ENCODE measurements at regions not wholly inside any gene's neighbourhood (a gene's known extent, or its start where the extent isn't known, plus 50 kb on each side); places are given as distances from the start of the nearest gene placed in this dataset.

DNA sequence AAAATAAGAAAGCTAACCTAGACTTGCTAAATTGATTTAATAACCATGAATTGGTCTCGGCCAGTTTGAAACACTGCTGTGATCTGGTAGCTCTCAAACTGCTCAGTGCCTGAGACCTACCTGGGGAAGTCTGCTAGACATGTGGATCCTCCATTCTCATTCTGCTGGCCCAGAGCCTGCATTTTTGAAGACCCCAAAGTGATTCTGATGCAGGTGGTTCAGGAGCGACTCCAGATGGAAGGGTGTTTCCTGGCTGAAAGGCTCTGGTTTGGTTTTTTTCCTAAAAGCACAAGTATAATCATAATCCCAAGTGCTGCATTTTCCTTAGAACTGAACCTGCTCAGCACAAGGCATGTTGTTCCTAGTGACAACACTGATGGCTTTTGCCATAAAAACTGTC lies 159.5 kb downstream of the ZNF664 start (continued):
- TF ChIP-seq CEBPB (IDR thresholded peaks at IDR 0.05; ENCODE audit: low read depth) (no peak), JUND (IDR thresholded peaks at IDR 0.05) (no peak)

DNA sequence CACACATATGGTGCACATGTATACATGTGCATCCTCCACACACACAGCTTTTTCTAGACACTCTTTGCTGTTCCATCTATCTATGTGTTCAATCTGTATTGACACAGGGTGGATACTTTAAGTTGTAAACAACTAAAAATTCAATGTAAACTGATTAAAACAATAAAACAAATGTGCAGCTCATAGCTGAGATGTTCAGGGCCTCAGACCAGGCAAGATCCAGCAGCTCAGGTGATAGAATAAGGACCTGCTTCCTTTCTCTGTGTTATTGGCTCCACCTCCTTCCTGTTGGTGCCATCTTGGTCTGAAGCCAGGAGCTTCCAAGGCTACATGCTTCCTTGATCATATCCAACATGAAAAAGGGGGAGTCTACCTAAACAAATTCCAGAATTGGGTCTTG lies 158.1 kb upstream of the RFLNA start:
- H3K27ac ChIP-seq (ENCODE audit: low read depth, low read length): no peak overlapping the region
- H3K4me1 ChIP-seq (ENCODE audit: control insufficient read depth in 1 of 2, insufficient read depth in 2 of 2, low read length in 2 of 2): no peaks in the 10 kb centered on the region
- RAD21 ChIA-PET (ENCODE audit: low non-redundant PET in 1 of 2, low total read pairs in 2 of 2, uncharacterized antibody in 2 of 2, unreplicated experiment in 2 of 2): no interaction called here
- no peaks in the 10 kb centered on the region for H3K36me3 ChIP-seq (ENCODE audit: control insufficient read depth in 1 of 2, insufficient read depth in 2 of 2, low read length in 2 of 2)
- no peaks in the 10 kb centered on the region for H3K9me2 ChIP-seq (ENCODE audit: insufficient read depth)
- intact Hi-C loops (cut with micrococcal nuclease): no loop called here
- H3K4me3 ChIP-seq (replicated peaks in 1 of 2; ENCODE audit: low read depth in 1 of 2, low read length in 2 of 2): no peak overlapping the region
- H4K20me1 ChIP-seq (ENCODE audit: insufficient read depth): no peaks in the 10 kb centered on the region
- no peak overlapping the region for H3K9ac ChIP-seq (ENCODE audit: low read length)
- no peak for TF ChIP-seq CBX3 (IDR thresholded peaks at IDR 0.05; ENCODE audit: low read depth)
- TF ChIP-seq EZH2phosphoT487 (IDR thresholded peaks at IDR 0.05; ENCODE audit: borderline replicate concordance): no peak
- no peak for TF ChIP-seq POLR2A (IDR thresholded peaks at IDR 0.05; ENCODE audit: borderline replicate concordance, extremely low read depth, insufficient read depth, insufficient read length)
- no peak for TF ChIP-seq TCF7L2 (IDR thresholded peaks at IDR 0.05; ENCODE audit: borderline replicate concordance, extremely low read depth, insufficient read depth, insufficient read length)
- TF ChIP-seq, protein P1, sequence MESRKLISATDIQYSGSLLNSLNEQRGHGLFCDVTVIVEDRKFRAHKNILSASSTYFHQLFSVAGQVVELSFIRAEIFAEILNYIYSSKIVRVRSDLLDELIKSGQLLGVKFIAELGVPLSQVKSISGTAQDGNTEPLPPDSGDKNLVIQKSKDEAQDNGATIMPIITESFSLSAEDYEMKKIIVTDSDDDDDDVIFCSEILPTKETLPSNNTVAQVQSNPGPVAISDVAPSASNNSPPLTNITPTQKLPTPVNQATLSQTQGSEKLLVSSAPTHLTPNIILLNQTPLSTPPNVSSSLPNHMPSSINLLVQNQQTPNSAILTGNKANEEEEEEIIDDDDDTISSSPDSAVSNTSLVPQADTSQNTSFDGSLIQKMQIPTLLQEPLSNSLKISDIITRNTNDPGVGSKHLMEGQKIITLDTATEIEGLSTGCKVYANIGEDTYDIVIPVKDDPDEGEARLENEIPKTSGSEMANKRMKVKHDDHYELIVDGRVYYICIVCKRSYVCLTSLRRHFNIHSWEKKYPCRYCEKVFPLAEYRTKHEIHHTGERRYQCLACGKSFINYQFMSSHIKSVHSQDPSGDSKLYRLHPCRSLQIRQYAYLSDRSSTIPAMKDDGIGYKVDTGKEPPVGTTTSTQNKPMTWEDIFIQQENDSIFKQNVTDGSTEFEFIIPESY (IDR thresholded peaks at IDR 0.05; ENCODE audit: extremely low read depth, insufficient replicate concordance, low read length): no peak
- no peak for TF ChIP-seq EZH2 (IDR thresholded peaks at IDR 0.05)
- no peak for TF ChIP-seq ZNF274 (IDR thresholded peaks at IDR 0.05; ENCODE audit: low read depth, low read length)
- no peak for TF ChIP-seq POLR2AphosphoS5 (IDR thresholded peaks at IDR 0.05; ENCODE audit: low read depth, low read length)
- TF ChIP-seq RAD21 (IDR thresholded peaks at IDR 0.05; ENCODE audit: low read depth): no peak
- H2AFZ ChIP-seq (ENCODE audit: low read depth, low read length, poor library complexity, severe bottlenecking): no peak overlapping the region
- H3K79me2 ChIP-seq (ENCODE audit: insufficient read depth, low read length): no peaks in the 10 kb centered on the region
- H3K9me3 ChIP-seq (ENCODE audit: control insufficient read depth in 1 of 2, insufficient read depth in 1 of 2, low read depth in 1 of 2, low read length in 2 of 2): peaks cover 0 to 5% of the 10 kb centered on the region in 2 experiments; a peak in 1 of 4 replicates
- CTCF ChIA-PET: no interaction called here
- H3K27me3 ChIP-seq (ENCODE audit: insufficient read depth, low read length): no peaks in the 10 kb centered on the region
- POLR2A ChIA-PET: no interaction called here
- H3K4me2 ChIP-seq (ENCODE audit: low read length): no peak overlapping the region
- no peak for DNase-seq (ENCODE audit: low read depth, low spot score)
- no peak for ATAC-seq
- no TSS peak for BruUV-seq (replicated peaks)
